ENCODE measurements at regions not wholly inside any gene's neighbourhood (a gene's known extent, or its start where the extent isn't known, plus 50 kb on each side); places are given as distances from the start of the nearest gene placed in this dataset.

DNA sequence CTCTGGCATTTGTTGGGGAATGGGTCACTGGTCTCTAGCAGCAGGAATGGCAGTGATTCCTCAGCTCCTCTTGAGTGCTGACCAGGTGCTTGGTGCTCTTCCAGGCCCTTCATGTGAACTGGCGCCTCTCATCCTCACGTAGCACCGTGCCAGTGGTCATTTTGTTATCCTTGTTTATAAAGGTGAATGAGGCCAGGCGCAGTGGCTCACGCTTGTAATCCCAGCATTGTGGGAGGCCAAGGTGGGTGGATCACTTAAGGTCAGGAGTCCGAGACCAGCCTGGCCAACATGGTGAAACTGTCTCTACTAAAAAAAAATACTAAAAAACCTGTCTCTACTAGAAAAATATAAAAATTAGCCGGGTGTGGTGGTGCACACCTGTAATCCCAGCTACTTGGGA lies 301.3 kb downstream of the QKI start:
- TF ChIP-seq EZH2 (IDR thresholded peaks at IDR 0.05), result no peak
- no peak for TF ChIP-seq POLR2AphosphoS5 (IDR thresholded peaks at IDR 0.05; ENCODE audit: borderline replicate concordance, low read depth, low read length)
- TF ChIP-seq FOXP2 (optimal IDR thresholded peaks at IDR 0.05; ENCODE audit: control extremely low read depth, extremely low read length, insufficient read depth), result no peak
